HepG2 (cell line): ENCODE measurements at regions not wholly inside any gene's neighbourhood (a gene's known extent, or its start where the extent isn't known, plus 50 kb on each side); places are given as distances from the start of the nearest gene placed in this dataset.
"Not testable (repeated sequence)": the region's sequence is repeated elsewhere in the genome, so short reads cannot be mapped to it uniquely, and the experiment has no call there.

Source experiments
- AKAP8 ChIP-seq: sonication (generic); formaldehyde crosslinking; IDR thresholded peaks from 2 replicates; pipeline ENCODE4 v1.5.1; 2020; ENCODE audit warnings: mild to moderate bottlenecking, missing genetic modification reagents
- EZH2 ChIP-seq: conservative IDR thresholded peaks from 2 replicates; pipeline ENCODE4 v1.6.1; 2012; ENCODE audit warnings: mild to moderate bottlenecking, low read depth, low read length, moderate library complexity
- MEIS2 ChIP-seq: sonication (generic); formaldehyde crosslinking; IDR thresholded peaks from 2 replicates; pipeline ENCODE4 v1.9.0; 2021; ENCODE audit warnings: mild to moderate bottlenecking, missing genetic modification reagents
- NFIB ChIP-seq: sonication (generic); formaldehyde crosslinking; IDR thresholded peaks from 2 replicates; pipeline ENCODE4 v1.9.0; 2021; ENCODE audit warnings: missing genetic modification reagents, mild to moderate bottlenecking, borderline replicate concordance
- NR2F6 ChIP-seq, 2 experiments: IDR thresholded peaks; 2 replicates each; pipeline ENCODE4 v1.6.1; 2016; ENCODE audit warnings: antibody characterized with exemption in 1 of 2, mild to moderate bottlenecking in 1 of 2
- PHF8 ChIP-seq: sonication (generic); formaldehyde crosslinking; IDR thresholded peaks from 2 replicates; pipeline ENCODE4 v1.5.0; 2020; ENCODE audit warnings: missing genetic modification reagents
- ZFP36 ChIP-seq: fragments of 150-350 bp; IDR thresholded peaks from 2 replicates; pipeline ENCODE4 v1.6.1; 2018; ENCODE audit warnings: borderline replicate concordance, low read length, low read depth; ENCODE audit not compliant: partially characterized antibody
- ZNF350 ChIP-seq: sonication (generic); formaldehyde crosslinking; IDR thresholded peaks from 2 replicates; pipeline ENCODE4 v1.4.0; 2020; ENCODE audit warnings: mild to moderate bottlenecking, low read depth, missing genetic modification reagents, borderline replicate concordance
- ZNF776 ChIP-seq: sonication (generic); formaldehyde crosslinking; IDR thresholded peaks from 2 replicates; pipeline ENCODE4 v1.4.0; 2020; ENCODE audit warnings: mild to moderate bottlenecking, missing genetic modification reagents
- TF ChIP-seq, protein P1 (sequence below): sonication (generic); formaldehyde crosslinking; IDR thresholded peaks from 2 replicates; pipeline ENCODE4 v1.4.0; 2020; ENCODE audit warnings: missing genetic modification reagents
- TF ChIP-seq, protein P2 (sequence below): sonication (generic); formaldehyde crosslinking; IDR thresholded peaks from 2 replicates; pipeline ENCODE4 v1.4.0; 2020; ENCODE audit warnings: mild to moderate bottlenecking, missing genetic modification reagents
- TF ChIP-seq, protein P3 (sequence below): IDR thresholded peaks from 2 replicates; pipeline ENCODE4 v1.6.1; 2016; ENCODE audit warnings: low read depth

DNA sequence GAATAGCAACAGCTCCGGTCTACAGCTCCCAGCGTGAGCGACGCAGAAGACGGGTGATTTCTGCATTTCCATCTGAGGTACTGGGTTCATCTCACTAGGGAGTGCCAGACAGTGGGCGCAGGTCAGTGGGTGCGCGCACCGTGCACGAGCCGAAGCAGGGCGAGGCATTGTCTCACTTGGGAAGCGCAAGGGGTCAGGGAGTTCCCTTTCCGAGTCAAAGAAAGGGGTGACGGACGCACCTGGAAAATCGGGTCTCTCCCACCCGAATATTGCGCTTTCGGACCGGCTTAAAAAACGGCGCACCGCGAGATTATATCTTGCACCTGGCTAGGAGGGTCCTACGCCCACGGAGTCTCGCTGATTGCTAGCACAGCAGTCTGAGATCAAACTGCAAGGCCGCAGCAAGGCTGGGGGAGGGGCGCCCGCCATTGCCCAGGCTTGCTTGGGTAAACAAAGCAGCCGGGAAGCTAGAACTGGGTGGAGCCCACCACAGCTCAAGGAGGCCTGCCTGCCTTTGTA is 442.3 kb upstream of the NFIA start:
- TF ChIP-seq MEIS2 (CRISPR knock-in tag); NR2F6 (IDR thresholded peaks at IDR 0.05); NR2F6 (CRISPR knock-in tag; IDR thresholded peaks at IDR 0.05); NFIB (CRISPR knock-in tag); EZH2; ZFP36; AKAP8 (CRISPR knock-in tag); ZNF350 (CRISPR knock-in tag); ZNF776 (CRISPR knock-in tag); PHF8 (CRISPR knock-in tag): not testable (repeated sequence)
- TF ChIP-seq, protein P1, sequence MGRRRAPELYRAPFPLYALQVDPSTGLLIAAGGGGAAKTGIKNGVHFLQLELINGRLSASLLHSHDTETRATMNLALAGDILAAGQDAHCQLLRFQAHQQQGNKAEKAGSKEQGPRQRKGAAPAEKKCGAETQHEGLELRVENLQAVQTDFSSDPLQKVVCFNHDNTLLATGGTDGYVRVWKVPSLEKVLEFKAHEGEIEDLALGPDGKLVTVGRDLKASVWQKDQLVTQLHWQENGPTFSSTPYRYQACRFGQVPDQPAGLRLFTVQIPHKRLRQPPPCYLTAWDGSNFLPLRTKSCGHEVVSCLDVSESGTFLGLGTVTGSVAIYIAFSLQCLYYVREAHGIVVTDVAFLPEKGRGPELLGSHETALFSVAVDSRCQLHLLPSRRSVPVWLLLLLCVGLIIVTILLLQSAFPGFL, result not testable (repeated sequence)
- TF ChIP-seq, protein P2, sequence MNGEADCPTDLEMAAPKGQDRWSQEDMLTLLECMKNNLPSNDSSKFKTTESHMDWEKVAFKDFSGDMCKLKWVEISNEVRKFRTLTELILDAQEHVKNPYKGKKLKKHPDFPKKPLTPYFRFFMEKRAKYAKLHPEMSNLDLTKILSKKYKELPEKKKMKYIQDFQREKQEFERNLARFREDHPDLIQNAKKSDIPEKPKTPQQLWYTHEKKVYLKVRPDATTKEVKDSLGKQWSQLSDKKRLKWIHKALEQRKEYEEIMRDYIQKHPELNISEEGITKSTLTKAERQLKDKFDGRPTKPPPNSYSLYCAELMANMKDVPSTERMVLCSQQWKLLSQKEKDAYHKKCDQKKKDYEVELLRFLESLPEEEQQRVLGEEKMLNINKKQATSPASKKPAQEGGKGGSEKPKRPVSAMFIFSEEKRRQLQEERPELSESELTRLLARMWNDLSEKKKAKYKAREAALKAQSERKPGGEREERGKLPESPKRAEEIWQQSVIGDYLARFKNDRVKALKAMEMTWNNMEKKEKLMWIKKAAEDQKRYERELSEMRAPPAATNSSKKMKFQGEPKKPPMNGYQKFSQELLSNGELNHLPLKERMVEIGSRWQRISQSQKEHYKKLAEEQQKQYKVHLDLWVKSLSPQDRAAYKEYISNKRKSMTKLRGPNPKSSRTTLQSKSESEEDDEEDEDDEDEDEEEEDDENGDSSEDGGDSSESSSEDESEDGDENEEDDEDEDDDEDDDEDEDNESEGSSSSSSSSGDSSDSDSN (CRISPR knock-in tag), result not testable (repeated sequence)
- TF ChIP-seq, protein P3, sequence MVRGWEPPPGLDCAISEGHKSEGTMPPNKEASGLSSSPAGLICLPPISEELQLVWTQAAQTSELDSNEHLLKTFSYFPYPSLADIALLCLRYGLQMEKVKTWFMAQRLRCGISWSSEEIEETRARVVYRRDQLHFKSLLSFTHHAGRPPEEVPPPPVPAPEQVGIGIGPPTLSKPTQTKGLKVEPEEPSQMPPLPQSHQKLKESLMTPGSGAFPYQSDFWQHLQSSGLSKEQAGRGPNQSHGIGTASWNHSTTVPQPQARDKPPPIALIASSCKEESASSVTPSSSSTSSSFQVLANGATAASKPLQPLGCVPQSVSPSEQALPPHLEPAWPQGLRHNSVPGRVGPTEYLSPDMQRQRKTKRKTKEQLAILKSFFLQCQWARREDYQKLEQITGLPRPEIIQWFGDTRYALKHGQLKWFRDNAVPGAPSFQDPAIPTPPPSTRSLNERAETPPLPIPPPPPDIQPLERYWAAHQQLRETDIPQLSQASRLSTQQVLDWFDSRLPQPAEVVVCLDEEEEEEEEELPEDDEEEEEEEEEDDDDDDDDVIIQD (CRISPR knock-in tag), result not testable (repeated sequence)
